AG09319 (cell line): ENCODE measurements at regions not wholly inside any gene's neighbourhood (a gene's known extent, or its start where the extent isn't known, plus 50 kb on each side); places are given as distances from the start of the nearest gene placed in this dataset.

ENCODE experiments used
- DNase-seq: peaks from one replicate; pipeline ENCODE4 v3.0.0-alpha.2; 2010; ENCODE audit warnings: low read depth; ENCODE audit errors: extremely low read depth
- CTCF ChIP-seq: IDR thresholded peaks from 2 replicates; pipeline ENCODE4 v1.5.1; 2011; ENCODE audit warnings: low read depth, mild to moderate bottlenecking, inconsistent platforms, low read length, moderate library complexity

GRCh38 chr6:169988769-169989550, 237.5 kb downstream of the ERMARD start:
- no peak for TF ChIP-seq CTCF
- no peak for DNase-seq

GRCh38 chr6:169986848-169987498, 235.6 kb downstream of the ERMARD start:
- no peak for DNase-seq
- no peak for TF ChIP-seq CTCF

GRCh38 chr6:169986171-169986847, 234.9 kb downstream of the ERMARD start:
- TF ChIP-seq CTCF = no peak

GRCh38 chr6:169985121-169986015, 233.9 kb downstream of the ERMARD start:
- TF ChIP-seq CTCF = no peak
- no peak for DNase-seq

More at GRCh38 chr6:169986171-169986847, 234.9 kb downstream of the ERMARD start:
- DNase-seq = no peak

GRCh38 chr6:169984181-169985120, 233.0 kb downstream of the ERMARD start:
- TF ChIP-seq CTCF = no peak
- DNase-seq = no peak

DNA sequence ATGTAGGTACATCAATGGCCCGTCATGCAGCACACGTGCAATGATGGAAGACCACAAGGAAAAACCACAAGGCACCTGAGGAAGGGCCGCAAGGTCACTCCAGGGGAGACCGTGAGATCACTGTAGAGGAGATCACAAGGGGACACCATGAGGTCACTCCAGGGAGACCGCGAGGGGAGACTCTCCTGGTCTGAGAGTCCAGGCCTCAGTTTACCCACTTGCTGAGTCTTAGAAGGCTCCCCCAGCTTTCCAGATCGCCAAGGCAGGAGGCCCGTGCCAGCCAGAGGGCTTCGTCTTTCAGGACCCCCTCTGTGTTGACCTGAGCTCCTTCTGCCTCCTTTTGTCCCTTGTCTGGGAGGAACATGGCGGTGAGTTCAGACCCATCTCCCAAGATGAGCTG, 232.2 kb downstream of the ERMARD start:
- no peak for TF ChIP-seq CTCF
- no peak for DNase-seq
